HepG2 (cell line): ENCODE measurements at regions not wholly inside any gene's neighbourhood (a gene's known extent, or its start where the extent isn't known, plus 50 kb on each side); places are given as distances from the start of the nearest gene placed in this dataset.

Source experiments
- ATAC-seq: fragments of 200-7000 bp; cut with Tn5 transposase; 3 replicates; pipeline ENCODE4 v1.9.1; 2020; ENCODE audit warnings: mild to moderate bottlenecking, moderate library complexity
- BruUV-seq: library from RNA; stranded (reverse); fragments of 400-500 nt; replicated peaks from 2 replicates; lab custom pipeline; 2021; lab: Mats Ljungman, UMichigan
- CTCF ChIA-PET: fragments of 300-600 bp; formaldehyde crosslinking; extraction: SDS; loops from one replicate; lab custom pipeline; 2021; ENCODE audit warnings: low total read pairs, inconsistent platforms, low intra/inter-chr PET ratio; lab: Yijun Ruan, JAX
- POLR2A ChIA-PET: fragments of 350-600 bp; sonication (Branson Sonifier 250); formaldehyde crosslinking; loops from one replicate; lab custom pipeline; 2020; ENCODE audit warnings: antibody characterized with exemption, inconsistent platforms; lab: Yijun Ruan, JAX
- DNase-seq: peaks from one replicate; pipeline ENCODE4 v3.0.0-alpha.2; 2015; ENCODE audit warnings: low spot score
- FAIRE-seq: peaks from 3 replicates; lab custom pipeline; 2011; peaks lifted over from hg19 to GRCh38; lab: Jason Lieb, UNC
- H2AFZ ChIP-seq: one replicate; pipeline ENCODE4 v1.6.1; 2011; ENCODE audit warnings: low read length, inconsistent platforms
- H3K27ac ChIP-seq: fragments of 300-600 bp; 3 replicates; pipeline ENCODE4 v1.8.0; 2011; ENCODE audit warnings: mixed run types, mild to moderate bottlenecking, mixed read lengths, low read length, inconsistent platforms; ENCODE audit not compliant: insufficient read depth; ENCODE audit errors: extremely low read length
- H3K27me3 ChIP-seq, 2 experiments: fragments of 200-600 bp in 1 of 2; 2 replicates in 1 of 2; 3 replicates in 1 of 2; pipeline versions ENCODE4 v1.6.0 to v1.8.0; 2011; ENCODE audit warnings: low read length in 2 of 2, mild to moderate bottlenecking in 2 of 2, moderate library complexity in 2 of 2, inconsistent platforms in 1 of 2; ENCODE audit not compliant: insufficient read depth in 2 of 2, control insufficient read depth in 1 of 2
- H3K36me3 ChIP-seq, 2 experiments: fragments of 200-600 bp in 1 of 2; replicated peaks in 1 of 2; 2 replicates in 1 of 2; 3 replicates in 1 of 2; pipeline versions ENCODE4 v1.5.1 to v1.8.0; 2011; ENCODE audit warnings: low read length in 2 of 2, inconsistent platforms in 1 of 2; ENCODE audit not compliant: insufficient read depth in 2 of 2, control insufficient read depth in 1 of 2
- H3K4me1 ChIP-seq: 2 replicates; pipeline ENCODE4 v1.5.1; 2012; ENCODE audit warnings: low read length, inconsistent platforms; ENCODE audit not compliant: insufficient read depth
- H3K4me2 ChIP-seq: 2 replicates; pipeline ENCODE4 v1.6.0; 2011; ENCODE audit warnings: low read depth, low read length, inconsistent platforms
- H3K4me3 ChIP-seq, 3 experiments: fragments of 200-600 bp in 1 of 3; sonication (generic), shearing (Covaris generic) in 1 of 3; replicated peaks in 1 of 3; 2 replicates each; pipeline ENCODE4 v1.5.1; 2011 to 2016; ENCODE audit warnings: low read length in 3 of 3, inconsistent platforms in 2 of 3, low read depth in 2 of 3, mild to moderate bottlenecking in 2 of 3, control low read depth in 1 of 3, mixed read lengths in 1 of 3; ENCODE audit not compliant: insufficient read depth in 1 of 3
- H3K79me2 ChIP-seq: one replicate; pipeline ENCODE4 v1.6.1; 2011; ENCODE audit warnings: low read length, inconsistent platforms; ENCODE audit not compliant: insufficient read depth
- H3K9ac ChIP-seq: 2 replicates; pipeline ENCODE4 v1.6.0; 2011; ENCODE audit warnings: mild to moderate bottlenecking, low read depth, low read length, inconsistent platforms; ENCODE audit not compliant: insufficient read depth
- H3K9me3 ChIP-seq: 2 replicates; pipeline ENCODE4 v1.5.1; 2012; ENCODE audit warnings: mild to moderate bottlenecking, low read length
- H4K20me1 ChIP-seq: 2 replicates; pipeline ENCODE4 v1.6.0; 2011; ENCODE audit warnings: inconsistent platforms, mild to moderate bottlenecking, low read length, moderate library complexity; ENCODE audit not compliant: insufficient read depth
- CENPT ChIP-seq: sonication (generic); formaldehyde crosslinking; IDR thresholded peaks from 2 replicates; pipeline ENCODE4 v1.8.0; 2022; ENCODE audit warnings: low read depth, mild to moderate bottlenecking, moderate library complexity, missing genetic modification reagents
- CTCF ChIP-seq: sonication (generic); formaldehyde crosslinking; IDR thresholded peaks from 2 replicates; pipeline ENCODE4 v1.5.0; 2020; ENCODE audit warnings: mild to moderate bottlenecking, missing genetic modification reagents, moderate library complexity
- ELF4 ChIP-seq: sonication (generic); formaldehyde crosslinking; IDR thresholded peaks from 2 replicates; pipeline ENCODE4 v1.5.0; 2020; ENCODE audit warnings: missing genetic modification reagents, mild to moderate bottlenecking, moderate library complexity, borderline replicate concordance
- NFYB ChIP-seq: sonication (generic); formaldehyde crosslinking; IDR thresholded peaks from 2 replicates; pipeline ENCODE4 v1.4.0; 2020; ENCODE audit warnings: missing genetic modification reagents
- PHF8 ChIP-seq: sonication (generic); formaldehyde crosslinking; IDR thresholded peaks from 2 replicates; pipeline ENCODE4 v1.5.0; 2020; ENCODE audit warnings: missing genetic modification reagents
- RFXAP ChIP-seq: sonication (generic); formaldehyde crosslinking; IDR thresholded peaks from 2 replicates; pipeline ENCODE4 v1.4.0; 2020; ENCODE audit warnings: missing genetic modification reagents, borderline replicate concordance
- SOX13 ChIP-seq, 3 experiments: fragments of 450-650 bp in 1 of 3; sonication (generic) in 1 of 3; formaldehyde crosslinking in 1 of 3; IDR thresholded peaks in 2 of 3; conservative IDR thresholded peaks in 1 of 3; 2 replicates each; pipeline versions ENCODE4 v1.5.0 to v1.6.1; 2016 to 2020; ENCODE audit warnings: antibody characterized with exemption in 1 of 3, mild to moderate bottlenecking in 1 of 3, missing compliant biosample characterization in 1 of 3, missing genetic modification reagents in 1 of 3, moderate library complexity in 1 of 3
- SOX6 ChIP-seq, 2 experiments: fragments of 450-650 bp in 1 of 2; sonication (generic) in 1 of 2; formaldehyde crosslinking in 1 of 2; IDR thresholded peaks; 2 replicates each; pipeline versions ENCODE4 v1.4.0 to v1.6.1; 2017 to 2020; ENCODE audit warnings: antibody characterized with exemption in 1 of 2, mild to moderate bottlenecking in 1 of 2, missing genetic modification reagents in 1 of 2
- TERF1 ChIP-seq: sonication (generic); formaldehyde crosslinking; IDR thresholded peaks from 2 replicates; pipeline ENCODE4 v1.8.0; 2022; ENCODE audit warnings: mild to moderate bottlenecking, missing genetic modification reagents, moderate library complexity
- ZBTB49 ChIP-seq: sonication (generic); formaldehyde crosslinking; IDR thresholded peaks from 2 replicates; pipeline ENCODE4 v1.4.0; 2020; ENCODE audit warnings: missing genetic modification reagents, borderline replicate concordance
- ZFP36L1 ChIP-seq: sonication (generic); formaldehyde crosslinking; IDR thresholded peaks from 2 replicates; pipeline ENCODE4 v1.8.0; 2022; ENCODE audit warnings: mild to moderate bottlenecking, missing genetic modification reagents, moderate library complexity
- ZIK1 ChIP-seq: sonication (generic); formaldehyde crosslinking; IDR thresholded peaks from 2 replicates; pipeline ENCODE4 v1.5.0; 2020; ENCODE audit warnings: mild to moderate bottlenecking, low read depth, missing genetic modification reagents, borderline replicate concordance
- ZNF121 ChIP-seq: sonication (generic); formaldehyde crosslinking; IDR thresholded peaks from 2 replicates; pipeline ENCODE4 v1.5.0; 2020; ENCODE audit warnings: mild to moderate bottlenecking, missing genetic modification reagents
- ZNF274 ChIP-seq: sonication (generic); formaldehyde crosslinking; IDR thresholded peaks from 2 replicates; pipeline ENCODE4 v1.5.1; 2020; ENCODE audit warnings: mild to moderate bottlenecking, missing genetic modification reagents
- ZNF572 ChIP-seq: sonication (generic); formaldehyde crosslinking; IDR thresholded peaks from 2 replicates; pipeline ENCODE4 v1.5.1; 2020; ENCODE audit warnings: mild to moderate bottlenecking, missing genetic modification reagents
- ZSCAN22 ChIP-seq: sonication (generic); formaldehyde crosslinking; IDR thresholded peaks from 2 replicates; pipeline ENCODE4 v1.4.0; 2020; ENCODE audit warnings: mild to moderate bottlenecking, missing genetic modification reagents
- WGBS: methylation state at CpG from one replicate; pipeline ENCODE4 v1.1.6; 2017; ENCODE audit warnings: low lambda C conversion rate; 5-methylcytosine and 5-hydroxymethylcytosine counted together
- in situ Hi-C: cut with HindIII; loops from 2 replicates; pipeline ENCODE4 v1.10.0; 2017; ENCODE audit warnings: low pct_unique_long_range_greater_than_20kb; ENCODE audit not compliant: extremely low pct_ligation_motif_present
- intact Hi-C: fragments of 100-400 bp; cut with micrococcal nuclease; formaldehyde crosslinking; loops from one replicate; pipeline ENCODE4 v1.10.0; 2022; ENCODE audit not compliant: unreplicated experiment

- no peak overlapping the region for H3K27ac ChIP-seq
- H3K36me3 ChIP-seq, result no peaks in the 10 kb centered on the region
- H2AFZ ChIP-seq, result no peak overlapping the region
- no peaks in the 10 kb centered on the region for H3K9me3 ChIP-seq
- ATAC-seq (no peak), FAIRE-seq (no peak), DNase-seq (no peak)
- in situ Hi-C loops (no loop called here), intact Hi-C loops (no loop called here)
- no peaks in the 10 kb centered on the region for H3K27me3 ChIP-seq
- POLR2A ChIA-PET, result no interaction called here
- BruUV-seq, result no TSS peak
- no peaks in the 10 kb centered on the region for H4K20me1 ChIP-seq
- WGBS, result 2% methylated on average over 2 of the region's 2 CpGs
- no peak overlapping the region for H3K9ac ChIP-seq
- no peak overlapping the region for H3K4me2 ChIP-seq
- TF ChIP-seq ZBTB49 (CRISPR knock-in tag) (no peak), ZSCAN22 (no peak), ZFP36L1 (CRISPR knock-in tag) (no peak), TERF1 (CRISPR knock-in tag) (no peak), NFYB (CRISPR knock-in tag) (no peak), ZNF274 (no peak), ZIK1 (CRISPR knock-in tag) (no peak), CTCF (CRISPR knock-in tag) (no peak), SOX6 (IDR thresholded peaks at IDR 0.05) (no peak), SOX6 (CRISPR knock-in tag; IDR thresholded peaks at IDR 0.05) (no peak), ZNF572 (CRISPR knock-in tag) (no peak), ELF4 (CRISPR knock-in tag) (no peak), RFXAP (CRISPR knock-in tag) (no peak), ZNF121 (no peak), CENPT (CRISPR knock-in tag) (no peak), PHF8 (CRISPR knock-in tag) (no peak), SOX13 (IDR thresholded peaks at IDR 0.05) (no peak), SOX13 (CRISPR knock-in tag; conservative IDR thresholded peaks at IDR 0.05 in 1 of 2, IDR thresholded peaks at IDR 0.05 in 1 of 2) (no peak)
- H3K4me3 ChIP-seq, result no peak overlapping the region
- H3K79me2 ChIP-seq, result no peaks in the 10 kb centered on the region
- no peaks in the 10 kb centered on the region for H3K4me1 ChIP-seq
- CTCF ChIA-PET, result no interaction called here
Observed at GRCh38 chr3:145079436-145079835, 1081.5 kb downstream of the PLOD2 start.
